Hematopoietic multipotent progenitor cell treated with erythropoietin and hydrocortisone succinate and interleukin-3 and kit ligand, for 8 days (in vitro differentiated cells): ENCODE measurements at regions not wholly inside any gene's neighbourhood (a gene's known extent, or its start where the extent isn't known, plus 50 kb on each side); places are given as distances from the start of the nearest gene placed in this dataset.
"Not testable (repeated sequence)": the region's sequence is repeated elsewhere in the genome, so short reads cannot be mapped to it uniquely, and the experiment has no call there.

Experiments
- DNase-seq: peaks from one replicate; pipeline ENCODE4 v3.0.0-alpha.2; 2015

GRCh38 chr5:136924490-136924889, 559.1 kb upstream of the TRPC7 start:
- DNase-seq, result no peak

GRCh38 chr5:136910625-136911024, 545.3 kb upstream of the TRPC7 start:
- DNase-seq, result no peak

- DNase-seq, result no peak
These were observed 544.6 kb upstream of the TRPC7 start for GRCh38 chr5:136909906-136910305.

- DNase-seq, result no peak
These were observed 542.0 kb upstream of the TRPC7 start for GRCh38 chr5:136907371-136907770.

GRCh38 chr5:136906545-136906944, 541.2 kb upstream of the TRPC7 start:
- no peak for DNase-seq

- no peak for DNase-seq
These were observed 540.2 kb upstream of the TRPC7 start for GRCh38 chr5:136905571-136905970.

GRCh38 chr5:136894070-136894469, 528.7 kb upstream of the TRPC7 start:
- DNase-seq, result no peak

- DNase-seq, result no peak
These were observed 526.7 kb upstream of the TRPC7 start for GRCh38 chr5:136892000-136892399.

- no peak for DNase-seq
These were observed 526.0 kb upstream of the TRPC7 start for GRCh38 chr5:136891175-136891972.

- DNase-seq, result no peak
These were observed 525.2 kb upstream of the TRPC7 start for GRCh38 chr5:136890431-136891148.

GRCh38 chr5:136886608-136887007, 521.3 kb upstream of the TRPC7 start:
- DNase-seq, result no peak

- DNase-seq, result no peak
These were observed 499.6 kb upstream of the TRPC7 start for GRCh38 chr5:136864960-136865359.

- no peak for DNase-seq
These were observed 491.3 kb upstream of the TRPC7 start for GRCh38 chr5:136856648-136857047.

GRCh38 chr5:136853971-136854370, 488.6 kb upstream of the TRPC7 start:
- no peak for DNase-seq

- no peak for DNase-seq
These were observed 475.3 kb upstream of the TRPC7 start for GRCh38 chr5:136840601-136841000.

GRCh38 chr5:136836093-136836492, 470.7 kb upstream of the TRPC7 start:
- DNase-seq, result no peak

- no peak for DNase-seq
These were observed 455.5 kb upstream of the TRPC7 start for GRCh38 chr5:136820848-136821247.

- no peak for DNase-seq
These were observed 454.4 kb upstream of the TRPC7 start for GRCh38 chr5:136819526-136820302.

GRCh38 chr5:136816327-136816726, 451.0 kb upstream of the TRPC7 start:
- no peak for DNase-seq

GRCh38 chr5:136814619-136815378, 449.5 kb upstream of the TRPC7 start:
- no peak for DNase-seq

GRCh38 chr5:136812270-136812669, 446.9 kb upstream of the TRPC7 start:
- DNase-seq, result not testable (repeated sequence)

GRCh38 chr5:136811551-136811950, 446.2 kb upstream of the TRPC7 start:
- no peak for DNase-seq

- no peak for DNase-seq
These were observed 445.7 kb upstream of the TRPC7 start for GRCh38 chr5:136811086-136811485.
